ENCODE measurements at regions not wholly inside any gene's neighbourhood (a gene's known extent, or its start where the extent isn't known, plus 50 kb on each side); places are given as distances from the start of the nearest gene placed in this dataset.
"Not testable (repeated sequence)": the region's sequence is repeated elsewhere in the genome, so short reads cannot be mapped to it uniquely, and the experiment has no call there.

DNA sequence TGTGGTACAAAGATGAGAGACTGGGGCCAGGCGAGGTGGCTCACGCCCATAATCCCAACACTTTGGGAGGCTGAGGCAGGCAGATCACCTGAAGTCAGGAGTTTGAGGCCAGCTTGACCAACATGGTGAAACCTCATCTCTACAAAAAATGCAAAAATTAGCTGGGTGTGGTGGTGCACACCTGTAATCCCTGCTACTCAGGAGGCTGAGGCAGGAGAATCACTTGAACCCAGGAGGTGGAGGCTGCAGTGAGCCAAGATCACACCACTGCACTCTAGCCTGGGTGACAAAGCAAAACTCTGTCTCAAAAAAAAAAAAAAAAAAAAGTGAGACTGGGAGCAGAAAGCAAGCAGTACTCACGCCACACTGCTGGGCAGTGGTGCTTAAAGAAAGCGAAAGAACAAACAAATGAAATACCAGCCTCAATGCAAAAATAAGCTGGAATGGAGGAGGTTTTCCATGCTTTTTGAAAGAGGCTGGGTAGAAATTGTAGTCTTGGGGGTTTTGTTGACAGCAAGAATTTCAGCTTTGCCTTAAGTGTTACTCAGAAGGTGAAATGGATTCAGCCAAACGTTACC, 112.9 kb upstream of the ENPP6 start:
- not testable (repeated sequence) for TF ChIP-seq CTCF (conservative IDR thresholded peaks at IDR 0.05; ENCODE audit: low read length); EZH2phosphoT487 (IDR thresholded peaks at IDR 0.05; ENCODE audit: borderline replicate concordance, low read depth, low read length)
